Calu3 (cell line): ENCODE measurements at regions not wholly inside any gene's neighbourhood (a gene's known extent, or its start where the extent isn't known, plus 50 kb on each side); places are given as distances from the start of the nearest gene placed in this dataset.
"Not testable (repeated sequence)": the region's sequence is repeated elsewhere in the genome, so short reads cannot be mapped to it uniquely, and the experiment has no call there.

Experiments used
- BruUV-seq: library from RNA; stranded (reverse); fragments of 400-500 nt; replicated peaks from 2 replicates; lab custom pipeline; 2021; lab: Mats Ljungman, UMichigan
- CTCF ChIA-PET: fragments of 300-600 bp; sonication (Branson Sonifier 250); formaldehyde crosslinking; loops from one replicate; lab custom pipeline; 2022; ENCODE audit warnings: antibody characterized with exemption; lab: Charles Lee
- DNase-seq: peaks from one replicate; pipeline ENCODE4 v3.0.0; 2022
- H3K27ac Mint-ChIP-seq: one replicate; pipeline ENCODE4 v1.8.0; 2022; ENCODE audit warnings: mixed read lengths; ENCODE audit not compliant: unreplicated experiment
- H3K27me3 Mint-ChIP-seq: one replicate; pipeline ENCODE4 v1.8.0; 2022; ENCODE audit warnings: mixed read lengths; ENCODE audit not compliant: unreplicated experiment
- H3K36me3 Mint-ChIP-seq: one replicate; pipeline ENCODE4 v1.8.0; 2022; ENCODE audit warnings: mild to moderate bottlenecking, moderate library complexity, mixed read lengths; ENCODE audit not compliant: insufficient read depth, unreplicated experiment
- H3K4me1 Mint-ChIP-seq: one replicate; pipeline ENCODE4 v1.8.0; 2022; ENCODE audit warnings: mild to moderate bottlenecking, low read depth, mixed read lengths; ENCODE audit not compliant: unreplicated experiment
- H3K4me3 Mint-ChIP-seq: one replicate; pipeline ENCODE4 v1.8.0; 2022; ENCODE audit warnings: mild to moderate bottlenecking, low read depth, moderate library complexity, mixed read lengths; ENCODE audit not compliant: unreplicated experiment
- H3K9me3 Mint-ChIP-seq: one replicate; pipeline ENCODE4 v1.8.0; 2022; ENCODE audit warnings: low read depth, mixed read lengths; ENCODE audit not compliant: unreplicated experiment
- intact Hi-C: fragments of 100-400 bp; cut with micrococcal nuclease; formaldehyde crosslinking; loops from one replicate; pipeline ENCODE4 v1.10.0; 2022; ENCODE audit not compliant: unreplicated experiment
- TF ChIP-seq, protein P1 (sequence below): fragments of 200-600 bp; IDR thresholded peaks from one replicate; pipeline ENCODE4 v1.8.0; 2022; ENCODE audit warnings: antibody characterized with exemption; ENCODE audit not compliant: unreplicated experiment

DNA sequence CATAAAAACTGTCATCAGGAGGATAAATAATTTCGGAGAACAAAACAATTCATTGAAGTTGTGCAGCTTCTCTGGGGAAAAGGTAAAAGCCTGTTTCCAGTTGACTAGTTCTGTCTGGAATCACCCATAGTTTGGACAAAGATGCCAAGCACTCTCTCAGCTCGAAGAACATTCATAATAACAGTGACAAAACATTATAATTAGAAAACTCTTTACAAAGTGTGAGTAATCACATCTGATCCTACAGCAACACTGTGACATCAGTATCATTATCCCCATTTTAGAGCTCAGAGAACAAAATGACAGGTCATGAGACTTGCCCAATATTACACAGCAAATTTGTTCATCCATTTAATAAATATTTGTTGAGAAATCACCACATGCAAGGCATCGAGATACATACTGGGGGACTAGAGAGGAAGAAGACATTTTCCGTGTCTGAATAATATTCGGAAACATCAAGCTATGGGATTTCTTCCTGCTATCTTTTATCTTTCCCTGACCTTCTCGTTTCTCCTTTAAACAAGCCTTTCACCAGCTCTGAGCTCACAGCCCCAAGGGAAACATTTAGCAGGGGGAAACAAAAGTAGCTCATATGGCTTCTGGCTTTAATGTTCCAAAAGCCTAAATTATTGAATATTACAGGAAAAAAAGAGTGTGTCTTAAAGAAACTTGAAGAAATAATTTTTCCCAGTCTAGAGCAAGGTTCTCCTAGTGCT, 123.3 kb upstream of the GHITM start:
- H3K9me3 Mint-ChIP-seq = peaks cover 3% of the 10 kb centered on the region
- no peaks in the 10 kb centered on the region for H3K36me3 Mint-ChIP-seq
- no TSS peak for BruUV-seq
- intact Hi-C loops = no loop called here
- CTCF ChIA-PET = no interaction called here
- TF ChIP-seq, protein P1, sequence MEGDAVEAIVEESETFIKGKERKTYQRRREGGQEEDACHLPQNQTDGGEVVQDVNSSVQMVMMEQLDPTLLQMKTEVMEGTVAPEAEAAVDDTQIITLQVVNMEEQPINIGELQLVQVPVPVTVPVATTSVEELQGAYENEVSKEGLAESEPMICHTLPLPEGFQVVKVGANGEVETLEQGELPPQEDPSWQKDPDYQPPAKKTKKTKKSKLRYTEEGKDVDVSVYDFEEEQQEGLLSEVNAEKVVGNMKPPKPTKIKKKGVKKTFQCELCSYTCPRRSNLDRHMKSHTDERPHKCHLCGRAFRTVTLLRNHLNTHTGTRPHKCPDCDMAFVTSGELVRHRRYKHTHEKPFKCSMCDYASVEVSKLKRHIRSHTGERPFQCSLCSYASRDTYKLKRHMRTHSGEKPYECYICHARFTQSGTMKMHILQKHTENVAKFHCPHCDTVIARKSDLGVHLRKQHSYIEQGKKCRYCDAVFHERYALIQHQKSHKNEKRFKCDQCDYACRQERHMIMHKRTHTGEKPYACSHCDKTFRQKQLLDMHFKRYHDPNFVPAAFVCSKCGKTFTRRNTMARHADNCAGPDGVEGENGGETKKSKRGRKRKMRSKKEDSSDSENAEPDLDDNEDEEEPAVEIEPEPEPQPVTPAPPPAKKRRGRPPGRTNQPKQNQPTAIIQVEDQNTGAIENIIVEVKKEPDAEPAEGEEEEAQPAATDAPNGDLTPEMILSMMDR = no peak
- H3K27me3 Mint-ChIP-seq = peaks cover 46% of the 10 kb centered on the region
- no peak overlapping the region for H3K27ac Mint-ChIP-seq
- no peak overlapping the region for H3K4me3 Mint-ChIP-seq
- no peak for DNase-seq
- H3K4me1 Mint-ChIP-seq = no peaks in the 10 kb centered on the region

DNA sequence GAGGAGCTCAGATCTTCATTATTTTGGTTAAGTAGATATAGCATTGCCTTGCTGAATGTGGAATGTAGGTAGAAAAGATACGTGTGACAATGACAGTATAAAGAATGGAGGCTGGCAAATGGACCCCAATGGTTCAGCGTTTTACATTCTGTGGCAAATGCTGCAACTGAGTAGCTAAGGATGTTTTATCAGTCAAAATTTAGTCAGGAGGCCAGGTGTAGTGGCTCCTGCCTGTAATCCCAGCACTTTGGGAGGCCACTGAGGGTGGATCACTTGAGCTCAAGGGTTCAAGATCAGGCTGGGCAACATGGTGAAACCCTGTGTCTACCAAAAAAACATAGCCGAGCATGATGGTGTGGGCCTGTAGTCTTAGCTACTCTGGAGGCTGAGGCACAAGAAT, 120.5 kb upstream of the GHITM start:
- Mint-ChIP-seq H3K36me3 (no peaks in the 10 kb centered on the region), H3K27me3 (peaks cover 52% of the 10 kb centered on the region), H3K4me3 (no peak overlapping the region), H3K9me3 (peaks cover 12% of the 10 kb centered on the region), H3K4me1 (no peaks in the 10 kb centered on the region), H3K27ac (no peak overlapping the region)
- TF ChIP-seq, protein P1 = no peak
- no TSS peak for BruUV-seq
- intact Hi-C loops = no loop called here
- CTCF ChIA-PET = no interaction called here
- no peak for DNase-seq

DNA sequence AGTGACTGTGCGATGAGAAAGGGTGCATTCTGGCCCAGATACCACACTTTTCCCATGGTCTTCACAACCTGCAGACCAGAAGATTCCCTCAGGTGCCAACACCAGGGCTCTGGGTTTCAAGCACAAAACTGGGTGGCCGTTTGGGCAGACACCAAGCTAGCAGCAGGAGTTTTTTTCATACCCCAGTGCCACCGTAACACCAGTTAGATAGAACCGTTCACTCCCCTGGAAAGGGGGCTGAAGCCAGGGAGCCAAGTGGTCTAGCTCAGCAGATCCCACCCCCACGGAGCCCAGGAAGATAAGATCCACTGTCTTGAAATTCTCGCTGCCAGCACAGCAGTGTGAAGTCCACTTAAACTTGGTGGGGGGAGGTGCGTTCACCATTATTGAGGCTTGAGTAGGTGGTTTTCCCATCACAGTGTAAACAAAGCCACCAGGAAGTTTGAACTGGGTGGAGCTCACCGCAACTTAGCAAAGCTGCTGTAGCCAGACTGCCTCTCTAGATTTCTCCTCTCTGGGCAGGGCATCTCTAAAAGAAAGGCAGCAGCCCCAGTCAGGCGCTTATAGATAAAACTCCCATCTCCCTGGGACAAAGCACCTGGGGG, 119.4 kb upstream of the GHITM start:
- DNase-seq = peak; percentile 33
- H3K27me3 Mint-ChIP-seq = peaks cover 52% of the 10 kb centered on the region
- H3K4me3 Mint-ChIP-seq, BruUV-seq, CTCF ChIA-PET, H3K4me1 Mint-ChIP-seq, H3K27ac Mint-ChIP-seq, intact Hi-C loops, H3K36me3 Mint-ChIP-seq: not testable (repeated sequence)
- H3K9me3 Mint-ChIP-seq = peaks cover 12% of the 10 kb centered on the region

DNA sequence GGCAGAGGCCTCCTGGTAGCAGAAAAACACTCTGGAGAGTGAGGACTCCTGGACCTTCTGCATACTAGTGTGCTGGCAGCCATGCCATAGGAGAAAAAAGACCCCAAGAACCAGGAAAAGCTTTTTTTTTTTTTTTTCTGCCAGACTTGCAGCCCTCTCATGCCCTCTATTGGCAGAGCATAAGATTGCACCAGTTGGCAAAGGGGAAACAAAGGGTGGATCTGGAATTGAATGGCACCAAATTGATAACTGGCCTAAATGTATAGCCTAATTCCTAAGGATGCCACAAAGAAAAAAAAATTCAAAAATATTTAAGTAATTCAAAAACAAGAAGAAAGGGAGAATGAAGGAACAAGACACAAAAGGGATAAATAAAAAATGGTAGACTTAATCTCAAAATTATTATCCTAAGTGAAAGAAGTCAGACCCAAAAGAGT, 112.5 kb upstream of the GHITM start:
- H3K27me3 Mint-ChIP-seq = peaks cover 15% of the 10 kb centered on the region
- peak; percentile 25 for DNase-seq
- no peaks in the 10 kb centered on the region for H3K36me3 Mint-ChIP-seq
- no peak overlapping the region for H3K27ac Mint-ChIP-seq
- TF ChIP-seq, protein P1 = peak; percentile 57
- no TSS peak for BruUV-seq
- intact Hi-C loops = no loop called here
- H3K9me3 Mint-ChIP-seq = peaks cover 7% of the 10 kb centered on the region
- no peaks in the 10 kb centered on the region for H3K4me1 Mint-ChIP-seq
- CTCF ChIA-PET = interaction anchor here (0.6 to 1.0 kb wide), 5 partner anchors 12 to 1230 kb away, joined by 3 to 5 read pairs (median 3); no protein-coding TSS in a partner anchor
- H3K4me3 Mint-ChIP-seq = no peak overlapping the region

DNA sequence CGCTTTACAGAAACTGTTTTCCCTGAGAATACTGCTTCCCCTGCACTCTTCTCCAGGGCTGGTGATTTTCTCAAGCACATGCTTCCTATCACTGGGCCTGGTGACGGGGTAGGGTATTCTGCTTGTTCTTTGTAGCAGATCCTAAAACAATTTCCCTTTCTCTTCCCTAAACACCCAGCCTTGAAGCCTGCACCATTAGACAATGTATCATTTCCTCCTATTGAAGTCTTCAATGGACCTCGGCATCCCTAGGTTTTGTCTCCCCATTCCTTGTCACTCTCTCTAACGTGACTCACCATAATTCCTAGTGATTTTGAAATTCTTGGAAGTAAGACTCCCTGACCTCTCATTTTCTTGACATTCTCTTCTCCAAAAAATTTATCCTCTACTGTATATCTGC, 109.5 kb upstream of the GHITM start:
- Mint-ChIP-seq H3K9me3 (no peaks in the 10 kb centered on the region), H3K36me3 (no peaks in the 10 kb centered on the region), H3K4me3 (no peak overlapping the region), H3K27ac (no peak overlapping the region), H3K4me1 (no peaks in the 10 kb centered on the region), H3K27me3 (no peaks in the 10 kb centered on the region)
- intact Hi-C loops = no loop called here
- TF ChIP-seq, protein P1 = no peak
- BruUV-seq = no TSS peak
- no peak for DNase-seq
- CTCF ChIA-PET = no interaction called here
